Right renal cortex interstitium (tissue), 3 donors: ENCODE measurements at regions not wholly inside any gene's neighbourhood (a gene's known extent, or its start where the extent isn't known, plus 50 kb on each side); places are given as distances from the start of the nearest gene placed in this dataset.
A peak's percentile ranks its signal among the peaks of the same experiment; 100 is the strongest.

Experiments used
- DNase-seq, 3 donors: peaks; one replicate each; pipeline ENCODE4 v3.0.0-alpha.2; 2013; ENCODE audit warnings: low read depth in 3 of 3, low spot score in 2 of 3

DNA sequence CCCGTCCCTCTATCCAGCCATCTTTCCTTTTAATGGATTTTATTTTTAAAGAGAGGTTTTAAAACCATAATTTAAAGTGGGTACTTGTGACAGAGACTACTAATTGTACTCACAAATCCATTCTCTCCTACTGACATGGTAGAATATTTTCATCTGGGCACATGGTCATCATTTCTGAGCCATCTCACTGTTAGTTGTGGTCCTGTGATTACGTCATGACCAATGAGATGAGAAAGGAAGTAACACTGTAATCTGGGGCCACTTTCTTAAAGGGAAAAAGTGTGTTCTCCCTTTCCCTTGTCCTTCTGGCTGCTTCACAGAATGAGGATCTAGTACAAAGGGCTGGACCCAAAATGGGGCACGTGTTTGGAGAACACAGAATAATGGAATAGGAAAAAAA is 538.7 kb downstream of the CMPK2 start:
- no peak for DNase-seq

DNA sequence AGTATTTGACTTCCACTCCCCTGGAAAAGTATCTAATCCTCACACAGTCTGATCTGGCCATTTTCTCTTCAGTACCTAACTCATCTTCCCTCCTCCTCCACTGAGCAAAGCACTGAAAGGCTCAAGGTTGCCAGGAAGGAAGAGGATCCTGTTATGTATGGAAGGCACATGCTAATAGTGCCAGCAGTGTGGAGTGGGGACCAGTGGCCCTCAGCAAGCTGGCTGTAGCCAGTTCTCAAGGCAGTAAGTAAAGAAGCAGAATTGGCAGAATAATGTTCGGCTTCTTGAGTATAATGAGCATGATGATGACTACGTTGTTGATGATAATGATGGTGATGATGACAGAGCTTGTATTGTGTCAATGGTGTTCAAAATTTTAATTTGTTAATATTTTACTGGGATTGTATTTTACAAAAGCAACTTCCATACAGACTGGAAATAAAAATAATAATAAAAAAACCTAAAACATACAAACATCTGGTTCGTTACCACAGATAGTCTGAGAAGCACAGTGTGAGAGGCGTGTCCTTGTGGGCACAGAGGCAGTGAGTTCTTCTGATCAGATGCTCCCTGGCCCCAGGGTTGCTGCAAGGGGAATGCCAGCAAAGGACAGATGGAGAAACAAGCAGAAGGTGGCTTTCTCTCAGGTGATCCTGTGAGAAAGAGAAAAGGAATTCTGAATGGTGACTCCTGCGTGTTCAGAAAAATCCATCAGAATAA is 528.8 kb downstream of the CMPK2 start:
- no peak for DNase-seq

DNA sequence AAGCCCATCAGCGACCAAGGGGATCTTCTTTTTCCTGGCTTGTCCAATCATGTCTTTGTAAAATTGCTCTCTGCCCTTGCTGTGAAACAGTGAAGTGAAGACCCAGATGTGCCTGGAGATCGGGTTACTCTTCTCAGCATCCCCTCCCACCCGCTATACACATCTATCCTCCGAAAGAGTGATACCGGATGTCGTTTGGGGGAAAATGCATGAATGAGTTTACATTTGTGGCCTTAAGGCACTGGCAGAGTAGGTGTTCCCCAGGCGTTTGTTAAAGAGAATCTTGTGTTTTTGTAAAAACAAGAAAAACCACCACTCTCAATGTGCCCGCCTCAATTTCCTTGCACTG is 528.3 kb downstream of the CMPK2 start:
- peak in 2 of 3 donors; percentile 31 to 36 for DNase-seq

DNA sequence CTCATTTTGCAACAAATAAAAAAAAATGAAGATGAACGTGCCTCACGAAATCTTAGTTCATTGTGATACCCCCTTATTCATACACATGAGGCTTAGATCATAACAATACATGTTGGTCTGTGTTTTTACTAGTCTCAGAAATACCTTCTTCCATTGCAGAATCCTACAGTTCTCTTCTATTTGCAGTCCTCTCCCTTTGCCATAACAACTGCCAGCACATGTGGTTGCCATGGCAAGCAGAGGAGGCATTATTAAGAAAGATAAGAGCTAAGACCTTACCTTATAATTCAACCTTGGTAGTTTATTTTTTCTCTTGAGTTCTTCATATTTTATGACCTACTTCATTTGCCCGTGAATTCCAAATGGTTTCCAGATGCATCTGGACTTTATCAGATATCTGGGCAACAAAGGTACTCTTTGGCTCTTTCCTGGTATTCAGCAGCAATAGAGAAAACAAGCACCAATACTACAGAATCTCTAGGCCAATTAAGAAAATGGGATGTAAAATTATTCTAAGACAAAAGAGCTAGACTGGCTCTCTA is 524.0 kb downstream of the CMPK2 start:
- no peak for DNase-seq

DNA sequence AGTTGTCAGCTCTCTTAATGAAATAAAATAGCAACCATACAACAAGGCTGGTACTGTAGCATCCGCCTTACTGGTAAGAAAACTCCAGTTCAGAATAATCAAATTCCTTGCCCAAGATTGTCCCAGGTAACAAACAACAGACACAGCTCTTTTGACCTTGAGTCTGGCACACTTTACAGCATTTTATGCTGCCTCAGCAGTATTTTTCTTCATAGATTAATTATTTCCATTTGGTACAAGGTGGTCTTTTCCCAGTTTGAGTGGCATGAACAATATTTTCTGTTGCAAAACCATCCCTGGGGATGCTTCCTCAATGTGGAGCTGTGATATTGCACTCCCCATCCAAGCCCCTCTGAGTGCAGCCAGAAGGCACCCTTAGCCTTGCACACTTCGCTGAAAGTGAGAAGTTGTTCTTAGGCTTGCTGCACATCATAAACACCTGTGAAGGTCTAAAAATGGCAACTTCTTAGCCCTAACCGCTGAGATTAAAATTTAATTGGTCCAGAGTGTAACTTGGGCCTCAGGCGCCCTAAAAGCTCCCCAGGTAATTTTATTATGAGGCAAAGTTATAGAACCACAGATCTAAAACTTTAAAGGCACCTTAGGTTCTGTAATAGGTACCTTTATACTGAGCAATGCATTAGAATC is 523.3 kb downstream of the CMPK2 start:
- no peak for DNase-seq

DNA sequence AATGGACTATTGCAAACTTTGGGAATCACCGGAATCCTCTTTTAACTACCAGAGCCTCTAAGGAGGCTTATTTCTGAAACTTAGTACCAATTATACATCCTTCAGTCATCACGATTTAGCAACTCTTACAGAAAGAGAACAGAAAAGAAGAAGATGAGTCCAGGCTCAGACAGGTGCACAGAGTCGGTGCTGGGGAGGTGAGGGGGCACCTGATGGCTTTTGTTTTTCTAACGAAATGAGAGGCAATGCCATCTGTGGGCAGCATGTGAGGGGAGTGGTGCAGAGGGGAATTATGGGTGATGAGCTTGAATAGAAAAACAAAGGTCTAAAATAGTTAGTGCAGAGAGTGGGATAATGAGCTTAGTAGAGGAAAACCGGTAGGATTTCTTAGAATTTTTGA is 522.6 kb downstream of the CMPK2 start:
- DNase-seq = no peak

DNA sequence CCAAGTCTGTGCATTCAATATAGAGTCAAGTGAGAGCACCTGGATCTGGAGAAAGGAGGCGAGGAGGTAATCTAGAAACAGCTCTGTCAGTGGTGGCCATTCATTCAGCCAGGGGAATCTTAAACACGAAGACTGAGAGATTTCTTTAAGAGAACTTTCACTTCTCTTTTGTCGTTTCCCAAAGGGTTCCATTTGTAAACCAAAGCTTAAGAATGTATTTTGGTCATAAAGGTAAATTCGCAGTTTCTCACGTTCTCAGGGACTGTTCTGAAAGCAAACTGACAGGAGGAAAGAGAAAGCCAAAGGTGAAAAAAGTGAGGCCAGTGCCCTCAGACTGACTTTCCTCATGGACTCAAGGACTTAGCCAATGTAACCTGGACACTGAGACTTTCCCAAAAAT is 513.5 kb downstream of the CMPK2 start:
- no peak for DNase-seq

DNA sequence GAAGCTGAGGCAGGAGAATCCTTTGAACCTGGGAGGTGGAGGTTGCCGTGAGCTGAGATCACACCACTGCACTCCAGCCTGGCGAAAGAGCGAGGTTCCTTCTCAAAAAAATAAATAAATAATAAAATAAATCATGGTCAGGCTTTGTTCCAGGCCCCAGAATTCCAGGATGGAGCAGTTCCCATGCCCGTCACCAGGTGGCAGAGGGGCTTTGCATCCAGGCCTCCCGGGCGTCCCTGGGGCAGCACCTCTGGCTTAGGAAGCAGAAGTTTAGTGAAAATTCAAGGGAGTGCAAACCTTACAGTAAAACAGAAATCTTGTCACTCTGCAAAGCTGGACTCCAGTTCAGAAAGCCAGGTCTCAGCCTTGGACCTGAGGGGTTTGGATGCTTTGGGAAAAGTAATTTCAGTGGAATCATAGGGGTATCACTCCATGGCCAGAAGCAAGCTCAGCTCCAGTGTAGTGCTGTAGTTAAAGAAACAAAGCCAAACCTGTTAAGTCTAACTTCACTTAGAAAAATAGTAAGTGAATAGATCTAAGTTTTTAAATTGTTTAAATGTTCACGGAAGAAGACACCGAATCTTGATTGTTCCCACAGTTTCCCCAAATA is 512.7 kb downstream of the CMPK2 start:
- DNase-seq = peak in 1 of 3 donors; percentile 18

DNA sequence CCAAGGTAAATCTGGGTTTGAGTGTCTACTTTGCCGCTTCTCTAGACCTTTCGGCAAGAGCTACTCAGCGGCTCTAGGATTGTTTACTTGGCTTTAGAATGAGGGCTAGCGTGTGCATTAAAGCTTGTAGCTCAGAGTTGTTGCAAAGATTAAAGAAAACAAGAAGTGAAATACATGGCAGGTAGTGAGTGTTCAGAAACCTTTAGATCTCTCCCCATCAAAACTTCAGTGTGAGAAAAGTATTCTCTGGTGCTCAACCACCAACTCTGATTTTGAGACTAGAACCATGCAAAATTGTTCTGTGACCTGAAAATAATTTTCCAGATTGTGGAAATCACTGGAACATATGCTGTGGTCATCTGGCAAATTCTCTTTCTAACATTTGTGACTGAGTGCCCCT is 512.0 kb downstream of the CMPK2 start:
- no peak for DNase-seq

DNA sequence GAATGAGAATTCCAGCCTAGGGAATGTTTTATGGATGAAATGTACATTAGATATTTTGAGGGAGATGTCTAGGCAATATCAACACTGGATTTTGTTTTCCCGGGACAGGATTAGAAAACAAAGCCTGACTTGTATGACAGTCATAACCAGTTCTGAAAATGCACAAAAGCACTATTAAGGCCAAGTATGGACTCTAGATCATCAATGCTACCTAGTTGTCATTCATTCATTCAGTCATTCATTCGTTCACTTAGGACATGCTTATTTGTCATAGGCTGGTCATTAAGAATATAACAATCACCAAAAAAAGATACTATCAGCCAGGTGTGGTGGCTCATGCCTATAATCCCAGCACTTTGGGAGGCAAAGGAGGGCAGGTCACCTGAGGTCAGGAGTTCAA is 511.2 kb downstream of the CMPK2 start:
- no peak for DNase-seq

DNA sequence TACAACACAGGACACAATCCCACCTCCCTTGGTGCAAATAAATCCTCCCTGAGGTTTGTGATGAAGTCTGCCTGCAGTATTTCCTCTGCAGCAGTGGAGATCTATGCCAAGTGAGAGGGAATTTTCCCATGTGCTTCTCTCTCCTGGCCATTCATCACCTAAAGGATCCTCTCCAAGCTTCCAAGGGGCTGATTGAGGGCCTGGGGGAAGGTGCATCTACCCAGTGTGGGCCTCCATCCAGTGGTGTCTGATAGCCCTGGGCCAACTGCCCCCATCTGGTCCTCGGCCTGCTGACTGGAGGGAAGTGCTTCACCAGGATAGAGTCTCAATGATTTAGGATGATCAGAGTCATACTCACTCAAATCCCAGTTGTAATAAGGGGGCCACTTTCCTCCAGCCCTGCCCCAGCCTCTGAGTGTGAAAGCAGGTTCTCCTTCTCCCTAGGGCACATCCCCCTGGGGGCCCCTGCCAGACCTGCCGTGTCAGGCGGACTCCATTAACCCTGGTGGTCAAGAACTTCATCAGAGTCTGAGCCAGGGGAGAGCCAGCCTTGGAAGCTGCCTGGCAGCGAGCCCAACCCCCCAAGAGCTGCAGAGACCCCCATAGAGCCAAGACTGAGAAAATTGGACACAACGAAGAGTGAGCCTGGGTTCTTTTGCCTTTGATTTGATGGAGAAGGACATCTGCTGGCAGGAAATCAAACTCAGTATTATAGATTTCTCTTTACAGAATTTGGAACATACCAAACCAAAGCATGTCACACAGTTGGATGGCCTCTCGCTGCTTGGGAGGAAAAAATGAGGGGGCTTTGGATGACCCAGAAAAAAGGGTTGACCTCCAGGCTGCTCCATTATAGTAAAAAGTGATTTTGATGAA is 509.6 kb downstream of the CMPK2 start:
- DNase-seq = no peak

DNA sequence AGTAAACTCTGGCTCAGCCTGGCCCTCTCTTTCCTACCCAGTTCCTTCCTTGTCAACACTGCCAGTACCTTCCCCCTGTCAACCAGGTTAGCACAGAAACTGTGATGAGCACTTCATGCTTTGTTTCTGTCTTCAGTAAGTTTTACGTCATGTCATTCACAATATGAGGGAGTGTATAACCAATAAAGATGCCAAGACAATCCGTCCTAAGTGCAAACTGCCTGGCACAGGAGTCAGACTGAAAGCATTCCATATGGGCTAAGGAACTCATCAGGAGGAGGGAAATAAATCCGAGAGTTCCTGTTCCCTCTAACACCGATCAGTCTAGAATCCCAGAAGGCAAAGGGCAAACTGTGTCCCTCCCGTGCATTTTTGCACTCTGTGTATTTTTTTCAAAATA is 507.2 kb downstream of the CMPK2 start:
- no peak for DNase-seq

DNA sequence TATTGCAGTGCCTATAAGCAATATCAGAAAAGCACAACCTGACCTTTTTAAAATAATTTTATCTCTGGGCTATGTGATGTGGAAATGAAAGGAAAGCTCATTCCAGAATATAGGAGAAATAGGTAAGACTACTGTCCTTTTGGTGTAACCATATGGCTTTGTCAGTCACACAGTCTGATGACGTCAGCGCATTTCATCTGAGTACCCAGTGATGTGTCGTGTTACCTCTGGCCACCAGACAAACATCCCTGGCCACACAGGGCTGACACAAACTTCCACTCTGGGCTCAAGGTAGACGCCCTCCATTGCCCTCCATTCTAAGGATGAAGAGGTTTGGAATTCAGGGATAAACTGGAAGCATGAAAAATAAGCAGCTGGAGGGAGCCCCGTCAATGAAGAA is 506.7 kb downstream of the CMPK2 start:
- DNase-seq = no peak

DNA sequence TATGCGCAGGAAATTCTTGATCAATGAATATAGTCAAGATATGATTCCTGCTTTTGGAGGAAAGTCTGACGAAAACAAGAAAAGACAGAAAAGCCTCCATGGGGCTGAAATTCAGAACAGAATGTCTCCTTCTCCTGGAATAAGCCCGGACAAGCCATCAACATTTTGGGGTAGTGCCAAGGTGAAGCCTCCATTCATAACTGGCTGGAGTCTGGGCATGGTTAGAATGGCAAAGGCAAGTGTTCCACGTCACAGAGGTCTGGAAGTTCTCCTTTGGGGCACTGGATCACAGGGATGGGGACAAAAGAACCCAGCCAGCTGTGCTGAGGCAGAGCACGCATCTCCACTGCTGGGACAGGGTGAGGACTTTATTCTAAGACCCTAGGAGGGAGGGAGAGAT is 505.7 kb downstream of the CMPK2 start:
- no peak for DNase-seq

DNA sequence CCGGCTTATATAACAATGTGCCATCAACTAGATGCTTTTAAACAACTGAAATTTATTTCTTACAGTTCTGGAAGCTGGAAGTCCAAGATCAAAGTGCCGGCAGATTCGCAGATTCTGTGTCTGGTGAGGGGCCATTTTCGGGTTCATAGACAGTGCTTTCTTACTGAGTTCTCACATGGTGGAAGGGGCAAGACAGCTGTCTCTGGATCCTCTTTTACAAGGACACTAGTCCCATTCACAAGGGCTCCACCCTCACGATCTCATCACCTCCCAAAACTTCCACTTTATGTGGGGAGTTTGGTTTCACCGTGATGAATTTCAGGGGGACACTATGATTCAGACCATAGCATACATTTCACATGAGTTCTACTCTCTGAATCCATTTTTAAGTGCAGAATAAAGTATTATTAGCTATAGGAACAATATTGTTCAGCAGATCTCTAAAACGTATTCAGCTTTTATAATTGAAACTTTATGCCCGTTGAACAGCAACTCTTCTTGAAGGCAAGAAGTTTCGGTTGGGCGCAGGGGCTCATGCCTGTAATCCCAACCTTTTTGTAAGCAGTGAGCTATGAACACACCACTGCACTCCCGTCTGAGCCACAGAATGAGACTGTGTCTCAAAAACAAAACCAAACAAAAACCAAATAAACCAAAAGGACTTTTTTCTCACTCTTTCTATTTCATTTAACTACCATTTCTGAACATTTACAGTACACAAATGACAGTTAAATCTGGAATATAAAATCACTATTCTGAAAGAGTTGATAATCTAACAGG is 502.8 kb downstream of the CMPK2 start:
- no peak for DNase-seq

DNA sequence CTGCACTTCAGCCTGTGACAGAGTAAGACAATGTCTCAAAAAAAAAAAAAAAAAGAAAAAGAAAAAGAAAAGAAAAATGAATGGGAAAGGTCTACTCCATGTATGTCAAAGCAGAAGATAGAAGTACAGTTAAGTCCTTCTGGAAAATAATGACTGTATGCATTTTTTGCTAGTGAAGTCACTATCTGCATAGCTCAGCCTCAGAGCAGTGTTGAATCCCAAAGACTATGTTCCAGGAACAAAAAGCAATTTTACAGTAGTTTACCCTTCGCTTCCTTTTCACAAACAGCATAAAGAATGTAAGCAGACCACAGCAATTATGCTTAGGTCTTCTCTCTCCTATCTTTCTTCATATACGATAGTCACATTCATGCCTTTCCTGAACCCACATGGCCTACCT is 497.4 kb downstream of the CMPK2 start:
- no peak for DNase-seq

DNA sequence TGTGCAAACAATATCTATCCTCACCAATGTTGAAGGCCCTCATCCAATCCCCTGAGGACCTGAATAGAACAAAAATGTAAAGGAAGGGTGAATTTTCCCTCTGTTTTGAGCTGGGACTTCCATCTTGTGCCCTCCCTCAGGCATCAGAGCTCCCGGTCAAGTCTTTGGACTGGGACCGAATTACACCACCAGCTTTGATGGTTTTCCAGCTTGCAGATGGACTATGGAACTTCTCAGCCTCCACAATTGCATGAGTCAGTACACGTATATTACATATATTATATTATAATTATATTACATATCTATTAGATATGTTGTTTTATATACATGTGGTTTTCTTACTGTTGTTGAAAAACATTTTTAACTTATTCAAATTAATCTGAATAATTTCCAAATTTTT is 496.4 kb downstream of the CMPK2 start:
- DNase-seq = no peak

DNA sequence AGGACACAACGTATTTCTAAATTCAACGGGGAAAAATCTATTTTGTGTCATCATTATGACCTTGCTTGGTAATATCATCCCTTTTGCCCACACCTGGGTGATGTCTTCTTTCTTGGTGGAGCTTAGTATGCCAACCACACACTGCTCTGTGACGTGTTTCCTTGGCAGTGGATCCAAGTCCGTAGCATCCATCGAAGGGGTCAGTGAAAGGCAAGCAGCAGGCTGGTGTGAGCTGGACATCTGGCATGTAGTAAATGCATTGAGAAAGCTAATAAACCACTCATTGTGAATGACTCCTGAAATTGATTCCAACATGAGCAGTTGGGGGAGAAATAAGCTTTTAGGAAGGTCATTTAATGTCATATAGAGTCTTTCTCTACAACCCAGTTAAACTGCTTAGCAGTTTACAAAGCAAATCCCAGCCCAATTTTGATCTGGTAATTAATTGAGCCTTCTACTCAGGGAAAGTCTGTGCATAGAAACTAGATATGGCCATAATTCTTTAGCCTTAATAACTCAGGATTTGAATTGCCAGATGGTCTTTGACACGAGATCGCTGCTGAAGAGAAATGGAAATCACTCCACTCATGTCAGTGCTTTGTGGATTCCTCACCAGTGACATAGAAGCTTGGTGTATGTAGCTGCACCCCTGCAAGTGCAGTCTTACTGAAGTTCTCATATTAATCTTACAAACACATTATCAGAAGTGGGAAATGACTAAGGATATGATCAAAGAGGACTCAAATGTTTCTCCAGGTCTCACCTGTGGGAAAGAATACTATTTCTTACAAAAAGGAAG is 494.8 kb downstream of the CMPK2 start:
- DNase-seq = no peak

DNA sequence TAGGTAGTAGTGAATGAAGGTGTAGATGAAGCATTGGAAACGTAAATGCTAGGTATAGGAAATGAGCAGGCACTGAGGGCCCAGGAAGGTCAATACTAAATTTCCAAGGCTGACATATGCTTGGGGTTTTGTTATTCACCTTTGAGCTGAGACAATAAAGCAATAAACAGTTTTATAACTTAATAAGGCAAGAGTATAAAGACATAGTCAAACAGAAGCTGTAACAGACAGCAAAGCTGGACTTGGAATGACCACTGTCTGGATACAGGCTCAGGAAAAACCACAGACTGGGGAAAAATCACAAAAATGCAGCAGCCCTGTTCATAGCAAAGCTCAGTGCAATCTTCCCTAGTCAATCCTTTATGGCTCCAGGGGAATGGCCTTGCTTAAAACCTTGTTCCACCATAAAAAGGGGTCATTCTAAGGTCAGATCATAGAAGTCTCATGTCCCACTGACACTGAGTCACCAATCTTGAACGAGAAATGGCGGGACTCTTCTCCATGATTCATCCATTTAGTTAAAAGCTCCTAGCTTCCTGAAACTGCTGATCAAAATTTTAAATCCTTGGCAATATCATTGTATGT is 493.3 kb downstream of the CMPK2 start:
- DNase-seq = no peak
